ENCODE measurements at regions not wholly inside any gene's neighbourhood (a gene's known extent, or its start where the extent isn't known, plus 50 kb on each side); places are given as distances from the start of the nearest gene placed in this dataset.

- Histone ChIP-seq H3K4me1 (ENCODE audit: insufficient read depth) (no peaks in the 10 kb centered on the region), H3K36me3 (no peaks in the 10 kb centered on the region), H3K4me3 (no peak overlapping the region), H3K27ac (no peak overlapping the region), H3K9me3 (no peaks in the 10 kb centered on the region), H3K27me3 (no peaks in the 10 kb centered on the region)
- 37 to 40% (median 38%) methylated on average over 7 of the region's 7 CpGs for WGBS, 3 donors
- DNase-seq, result no peak
- intact Hi-C loops (cut with DNase I), result no loop called here
- no peak for TF ChIP-seq POLR2A (IDR thresholded peaks at IDR 0.05)
- TF ChIP-seq EP300 (IDR thresholded peaks at IDR 0.05), result no peak
- TF ChIP-seq CTCF (IDR thresholded peaks at IDR 0.05), result no peak
These were observed 461.7 kb downstream of the PTPRU start for GRCh38 chr1:29698033-29698432.

- Histone ChIP-seq H3K27ac (no peak overlapping the region), H3K4me1 (ENCODE audit: insufficient read depth) (no peaks in the 10 kb centered on the region), H3K9me3 (no peaks in the 10 kb centered on the region), H3K36me3 (no peaks in the 10 kb centered on the region), H3K4me3 (no peak overlapping the region), H3K27me3 (no peaks in the 10 kb centered on the region)
- TF ChIP-seq POLR2A (IDR thresholded peaks at IDR 0.05) (no peak), CTCF (IDR thresholded peaks at IDR 0.05) (no peak), EP300 (IDR thresholded peaks at IDR 0.05) (no peak)
- WGBS, 3 donors, result 35 to 57% (median 49%) methylated on average over 10 of the region's 10 CpGs
- no peak for DNase-seq
- intact Hi-C loops (cut with DNase I), result no loop called here
These were observed 461.1 kb downstream of the PTPRU start for GRCh38 chr1:29697391-29697780.

DNA sequence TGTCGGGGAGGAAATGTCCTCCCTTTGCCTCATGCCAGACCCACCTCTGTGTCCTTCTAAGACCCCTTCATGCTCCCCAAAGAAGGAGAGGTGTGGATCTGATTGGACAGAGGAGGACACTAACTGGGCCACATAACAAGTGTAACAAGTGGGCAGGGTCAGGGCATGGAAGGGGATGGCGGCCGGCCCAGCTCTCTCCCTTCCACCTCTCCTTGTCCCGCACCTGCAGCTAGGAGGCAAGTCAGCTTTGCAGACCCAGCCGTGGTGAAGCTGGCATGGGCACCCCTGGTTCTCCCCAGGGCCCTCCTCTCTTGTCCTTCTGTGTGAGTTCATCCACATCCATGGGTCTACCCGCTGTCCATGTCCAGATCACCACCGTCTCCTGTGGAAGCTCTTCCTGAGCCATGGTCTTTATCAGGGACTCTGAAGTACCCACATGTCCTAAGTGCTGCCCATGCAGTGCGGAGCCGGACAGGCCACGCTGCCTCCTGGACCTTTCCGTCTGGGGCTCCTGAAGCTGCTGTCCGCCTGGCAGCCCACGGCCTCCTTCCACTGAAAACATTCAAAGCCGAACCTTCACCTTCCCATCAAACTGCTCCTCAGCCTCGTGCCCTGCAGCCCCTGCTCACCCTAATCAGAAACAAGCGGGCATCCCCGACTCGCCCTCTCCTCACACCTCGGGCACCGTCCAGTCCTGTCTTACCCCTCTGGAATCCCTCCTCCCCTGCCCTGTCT, 460.5 kb downstream of the PTPRU start:
- TF ChIP-seq POLR2A (IDR thresholded peaks at IDR 0.05), result no peak
- no peak for TF ChIP-seq CTCF (IDR thresholded peaks at IDR 0.05)
- TF ChIP-seq EP300 (IDR thresholded peaks at IDR 0.05), result no peak
- intact Hi-C loops (cut with DNase I), result no loop called here
- Histone ChIP-seq H3K9me3 (no peaks in the 10 kb centered on the region), H3K4me1 (ENCODE audit: insufficient read depth) (no peaks in the 10 kb centered on the region), H3K27me3 (no peaks in the 10 kb centered on the region), H3K4me3 (no peak overlapping the region), H3K27ac (no peak overlapping the region), H3K36me3 (no peaks in the 10 kb centered on the region)
- DNase-seq, result no peak
- 77 to 81% (median 80%) methylated on average over 20 of the region's 20 CpGs for WGBS, 3 donors

DNA sequence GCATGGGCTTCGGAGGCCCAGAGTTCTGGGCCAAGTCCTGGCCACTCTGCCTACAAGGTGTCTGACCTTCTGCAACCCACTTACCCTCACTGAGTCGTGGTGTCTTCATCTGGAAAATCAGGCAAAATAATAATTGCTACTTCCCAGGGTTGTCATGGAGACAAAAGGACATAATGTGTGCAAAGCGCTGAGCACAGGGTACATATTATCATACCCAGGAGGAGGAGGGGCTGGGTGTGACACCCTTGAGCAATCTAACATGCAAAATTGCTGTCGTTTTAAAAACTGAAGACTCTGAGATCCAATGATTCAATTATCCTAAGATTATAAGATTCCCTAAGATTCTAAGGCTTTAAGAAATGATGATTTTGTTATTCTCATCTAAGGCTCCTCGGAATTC, 459.5 kb downstream of the PTPRU start:
- intact Hi-C loops (cut with DNase I), result no loop called here
- TF ChIP-seq POLR2A (IDR thresholded peaks at IDR 0.05), result no peak
- TF ChIP-seq CTCF (IDR thresholded peaks at IDR 0.05), result no peak
- no peak for TF ChIP-seq EP300 (IDR thresholded peaks at IDR 0.05)
- Histone ChIP-seq H3K27ac (no peak overlapping the region), H3K36me3 (no peaks in the 10 kb centered on the region), H3K4me1 (ENCODE audit: insufficient read depth) (no peaks in the 10 kb centered on the region), H3K9me3 (no peaks in the 10 kb centered on the region), H3K4me3 (no peak overlapping the region), H3K27me3 (no peaks in the 10 kb centered on the region)
- 61 to 78% (median 76%) methylated on average over 5 of the region's 5 CpGs for WGBS, 3 donors
- no peak for DNase-seq

Measured in ovary (tissue), 7 donors.